ENCODE measurements at regions not wholly inside any gene's neighbourhood (a gene's known extent, or its start where the extent isn't known, plus 50 kb on each side); places are given as distances from the start of the nearest gene placed in this dataset.
"Not testable (repeated sequence)": the region's sequence is repeated elsewhere in the genome, so short reads cannot be mapped to it uniquely, and the experiment has no call there.

DNA sequence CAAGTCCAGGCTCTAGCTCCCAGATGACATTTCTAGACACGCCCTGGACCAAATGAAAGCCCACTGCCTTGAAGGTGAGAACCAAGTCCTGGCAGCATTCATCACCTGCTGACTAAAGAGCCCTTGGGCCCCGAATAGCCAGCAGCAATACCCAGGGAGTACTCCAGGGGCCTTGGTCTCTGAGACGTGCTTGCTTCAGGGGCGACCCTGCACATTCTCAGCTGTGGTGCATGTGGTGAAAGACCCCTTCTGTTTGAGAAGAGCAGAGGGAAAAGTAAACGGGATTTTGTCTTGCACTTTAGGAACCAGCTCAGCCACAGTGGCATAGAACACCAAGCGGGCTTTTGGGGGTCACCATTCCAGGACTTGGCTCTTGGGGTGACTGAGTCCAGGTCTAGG lies 260.5 kb upstream of the MYT1L start:
- no peak for DNase-seq (ENCODE audit: low read depth in 2 of 2)

DNA sequence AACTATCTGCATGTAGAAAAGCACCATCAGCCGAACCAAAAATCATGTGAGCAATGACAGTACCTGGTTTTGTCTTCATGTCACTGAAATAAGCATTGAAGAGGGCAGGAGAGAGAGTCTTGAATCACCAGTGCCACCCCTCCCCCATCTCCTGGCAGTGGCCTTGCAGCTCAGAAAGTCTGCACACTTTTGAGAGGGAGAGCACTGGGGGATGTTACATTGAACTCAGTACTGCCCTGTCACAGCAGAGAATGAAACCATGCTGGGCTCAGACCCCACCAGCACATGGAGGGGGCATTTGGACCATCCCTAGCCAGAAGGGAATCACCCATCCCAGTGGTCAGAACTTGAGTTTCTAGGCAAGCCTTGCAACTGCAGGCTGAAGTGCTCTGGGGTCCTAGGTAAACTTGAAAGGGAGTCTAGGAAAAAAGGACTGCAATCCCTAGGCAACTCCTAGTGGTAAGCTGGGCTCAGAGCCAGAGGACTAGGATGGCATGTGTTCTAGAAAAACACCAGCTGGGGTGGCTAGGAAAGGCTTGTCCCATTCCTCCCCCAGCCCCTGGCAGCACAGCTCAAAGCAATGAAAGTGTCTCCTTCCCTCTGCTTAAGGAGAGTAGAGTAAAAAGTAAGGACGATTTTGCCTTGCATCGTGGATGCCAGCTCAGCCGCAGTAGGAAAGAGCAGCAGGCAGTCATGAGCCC lies 259.9 kb upstream of the MYT1L start:
- no peak for DNase-seq (ENCODE audit: low read depth in 2 of 2)

DNA sequence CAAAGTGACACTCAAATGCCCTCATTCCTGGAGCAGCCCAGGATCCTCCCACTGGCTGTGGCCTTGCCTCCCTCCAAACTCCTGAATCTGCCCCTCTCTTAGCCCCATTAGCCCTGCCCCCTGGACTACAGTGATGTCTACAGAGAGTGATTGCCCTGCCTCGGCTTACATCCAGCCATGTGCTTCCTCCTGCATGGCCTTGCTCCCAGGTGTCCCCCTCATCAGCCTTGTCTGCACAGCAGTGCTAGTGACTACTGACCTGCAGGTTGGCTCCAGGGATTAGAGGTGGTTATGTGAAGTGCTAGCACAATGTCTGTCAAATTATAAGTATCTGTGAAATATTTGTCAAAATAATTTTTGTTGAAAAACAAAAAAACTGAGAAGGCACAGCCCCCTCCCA lies 259.1 kb upstream of the MYT1L start:
- DNase-seq (ENCODE audit: low read depth in 2 of 2), result no peak

DNA sequence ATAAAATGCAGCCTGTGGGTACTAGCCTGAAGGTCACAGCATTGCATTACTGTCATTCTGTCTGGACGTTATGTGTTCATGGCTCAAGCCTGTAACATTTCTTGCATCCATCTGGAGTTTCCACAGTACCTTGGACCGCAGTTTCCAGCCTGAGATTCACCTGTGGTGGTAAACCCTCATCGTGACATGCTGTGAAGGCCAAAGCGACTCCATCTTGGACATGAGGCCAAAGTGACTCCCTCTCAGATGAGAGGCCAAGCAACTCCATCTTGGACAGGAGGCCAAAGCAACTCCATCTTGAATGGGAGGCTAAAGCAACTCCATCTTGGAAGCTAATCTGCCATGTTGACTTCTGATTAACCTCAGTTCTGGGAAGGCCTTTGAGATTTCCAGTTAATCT lies 257.7 kb upstream of the MYT1L start:
- no peak for DNase-seq (ENCODE audit: low read depth in 2 of 2)

DNA sequence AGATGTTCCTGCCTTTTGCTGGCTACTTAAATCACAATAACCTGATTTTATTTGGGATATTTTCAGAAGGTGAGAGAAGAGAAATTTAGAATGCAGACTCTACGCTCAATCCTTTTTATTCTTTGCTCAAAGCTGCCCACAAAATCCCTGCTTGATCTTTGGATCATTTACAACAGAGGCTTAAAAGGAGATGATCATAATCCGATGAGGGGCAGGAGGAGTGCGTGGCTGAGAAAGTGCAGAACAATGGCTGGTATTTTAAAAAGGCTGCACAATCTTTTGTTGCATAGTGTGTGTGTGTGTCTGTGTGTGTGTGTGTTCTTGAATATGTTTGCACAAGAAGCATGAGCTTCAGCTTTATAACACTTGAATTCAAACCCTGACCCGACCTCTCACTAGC lies 256.3 kb upstream of the MYT1L start:
- no peak for DNase-seq (ENCODE audit: low read depth in 2 of 2)

DNA sequence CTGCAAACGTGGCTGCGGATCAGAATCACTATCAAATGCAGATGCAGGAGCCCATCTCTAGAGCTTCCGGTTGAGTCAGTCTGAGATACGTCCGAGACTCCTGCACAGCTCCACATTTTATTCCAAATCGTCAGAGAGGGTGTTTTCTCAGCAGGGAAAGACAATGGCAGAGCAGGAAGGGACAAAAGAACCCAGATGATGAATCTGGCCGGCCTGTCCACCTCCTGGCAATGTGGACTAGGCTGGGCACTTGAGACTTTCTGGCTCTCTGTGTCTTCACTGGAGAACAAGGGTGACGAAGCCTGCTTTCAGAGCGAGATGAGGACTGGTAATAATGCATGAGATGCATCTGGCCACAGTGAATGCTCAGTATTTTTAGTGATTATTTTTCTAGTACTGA lies 255.9 kb upstream of the MYT1L start:
- DNase-seq (ENCODE audit: low read depth in 2 of 2), result no peak

DNA sequence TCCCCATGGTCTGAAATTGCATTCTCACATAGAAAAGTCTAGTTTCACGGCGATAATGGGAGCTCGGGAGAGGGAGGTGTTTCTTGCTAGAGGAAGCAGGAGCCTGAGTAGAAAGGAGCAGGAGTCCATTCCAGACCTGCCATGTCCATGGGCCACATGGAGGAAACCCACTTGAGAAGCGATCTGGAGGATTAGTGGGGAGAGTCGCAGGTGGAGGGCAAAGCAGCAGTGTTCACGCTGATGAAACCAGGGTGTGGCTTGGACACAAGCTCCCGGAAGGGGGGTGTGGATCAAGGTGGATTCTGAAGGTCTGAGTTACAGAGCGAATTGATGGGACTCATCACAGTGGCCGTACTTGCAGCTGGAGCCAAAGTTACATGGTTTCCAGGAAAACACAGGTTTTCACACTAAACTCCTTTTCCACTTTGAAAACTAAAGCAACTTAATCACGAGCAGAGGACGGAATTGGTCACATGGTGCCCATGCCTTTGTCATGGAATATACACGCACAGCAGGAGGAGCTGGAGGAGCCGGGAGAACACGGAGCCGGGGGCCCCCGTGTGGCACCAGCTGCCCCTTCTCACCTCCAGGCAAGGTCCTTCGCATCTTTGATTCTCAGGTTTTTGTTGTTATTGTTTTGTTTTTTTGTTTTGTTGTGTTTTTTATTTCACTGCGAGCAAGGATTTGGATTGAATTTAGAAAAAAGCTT lies 255.1 kb upstream of the MYT1L start:
- no peak for DNase-seq (ENCODE audit: low read depth in 2 of 2)

DNA sequence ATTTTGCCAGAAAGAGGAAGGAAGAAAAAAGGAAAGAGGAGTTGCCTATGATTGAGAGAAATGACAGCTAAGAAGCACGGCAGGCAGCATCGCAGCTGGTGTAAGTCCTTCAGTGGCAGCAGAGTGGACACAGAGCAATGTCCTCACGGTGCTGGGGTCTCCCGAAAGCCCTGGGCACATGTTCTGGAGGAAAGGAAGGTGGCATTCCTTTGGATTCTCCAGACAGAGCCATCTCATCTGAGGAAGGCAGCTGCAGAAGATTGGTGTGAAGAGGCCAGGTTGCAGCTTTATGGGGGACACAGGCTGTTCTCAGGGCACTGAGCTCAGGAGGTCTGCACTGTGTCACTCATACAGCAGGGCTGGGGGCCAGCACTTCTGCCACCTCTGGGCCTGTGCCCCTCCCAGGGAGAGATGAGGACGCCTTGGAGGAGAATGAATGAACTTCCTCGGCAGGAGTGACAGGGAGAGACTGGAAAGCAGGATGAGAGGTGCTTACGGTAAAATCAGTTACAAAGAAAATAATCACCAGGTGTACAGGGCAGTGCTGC lies 252.0 kb upstream of the MYT1L start:
- no peak for DNase-seq (ENCODE audit: low read depth in 2 of 2)

DNA sequence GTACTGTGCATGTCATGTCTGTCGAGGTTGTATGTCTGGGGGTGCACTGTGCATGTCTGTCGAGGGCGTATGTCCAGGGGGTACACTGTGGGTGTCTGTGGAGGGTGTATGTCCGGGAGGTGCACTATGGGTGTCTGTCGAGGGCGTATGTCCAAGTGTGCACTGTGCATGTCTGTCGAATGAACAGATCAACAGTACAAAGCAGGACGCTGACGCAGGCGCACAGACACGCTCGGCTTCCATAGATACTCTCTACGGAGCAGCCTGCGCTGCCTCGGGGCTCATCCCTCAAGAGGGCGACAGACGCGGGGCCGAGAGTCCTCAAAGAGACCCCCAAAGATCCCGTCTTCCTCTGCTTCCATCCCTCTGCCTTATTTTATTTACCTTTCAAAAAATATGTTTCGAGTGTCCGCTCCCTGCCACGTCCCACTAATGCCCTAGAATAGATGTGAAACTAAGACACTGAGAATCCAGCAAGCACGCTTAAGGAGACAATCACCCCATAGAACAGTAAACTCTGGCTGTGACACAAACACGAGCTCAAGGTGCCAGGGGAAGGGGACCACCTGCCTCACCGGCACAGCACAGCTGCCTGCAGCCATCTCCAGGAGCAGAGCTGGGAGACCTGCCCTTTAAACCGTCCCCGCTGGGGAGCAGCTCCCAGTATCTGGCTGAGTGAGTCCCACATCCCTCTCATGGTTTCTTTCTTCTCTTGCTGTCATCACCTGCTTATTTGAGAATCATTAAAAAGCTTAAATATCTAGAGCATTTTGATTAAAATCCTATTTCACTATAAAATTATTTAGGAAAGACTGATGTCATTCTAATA lies 250.5 kb upstream of the MYT1L start:
- no peak for DNase-seq (ENCODE audit: low read depth in 2 of 2)

DNA sequence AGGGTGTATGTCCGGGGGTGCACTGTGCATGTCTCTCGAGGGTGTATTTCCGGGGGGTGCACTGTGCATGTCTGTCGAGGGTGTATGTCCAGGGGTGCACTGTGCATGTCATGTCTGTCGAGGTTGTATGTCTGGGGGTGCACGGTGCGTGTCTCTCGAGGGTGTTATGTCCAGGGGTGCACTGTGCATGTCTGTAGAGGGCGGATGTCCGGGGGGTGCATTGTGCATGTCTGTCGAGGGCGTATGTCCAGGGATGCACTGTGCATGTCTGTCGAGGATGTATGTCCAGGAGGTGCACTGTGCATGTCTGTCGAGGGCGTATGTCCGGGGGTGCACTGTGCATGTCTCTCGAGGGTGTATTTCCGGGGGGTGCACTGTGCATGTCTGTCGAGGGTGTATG lies 249.8 kb upstream of the MYT1L start:
- DNase-seq (ENCODE audit: low read depth in 2 of 2), result not testable (repeated sequence)

DNA sequence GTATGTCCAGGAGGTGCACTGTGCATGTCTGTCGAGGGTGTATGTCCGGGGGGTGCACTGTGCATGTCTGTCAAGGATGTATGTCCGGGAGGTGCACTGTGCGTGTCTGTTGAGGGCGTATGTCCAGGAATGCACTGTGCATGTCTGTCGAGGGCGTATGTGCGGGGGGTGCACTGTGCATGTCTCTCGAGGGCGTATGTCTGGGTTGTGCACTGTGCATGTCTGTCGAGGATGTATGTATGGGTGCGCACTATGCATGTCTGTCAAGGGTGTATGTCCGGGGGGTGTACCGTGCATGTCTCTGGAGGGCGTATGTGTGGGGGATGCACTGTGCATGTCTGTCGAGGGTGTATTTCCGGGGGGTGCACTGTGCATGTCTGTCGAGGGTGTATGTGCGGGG lies 249.3 kb upstream of the MYT1L start:
- DNase-seq (ENCODE audit: low read depth in 2 of 2), result no peak

DNA sequence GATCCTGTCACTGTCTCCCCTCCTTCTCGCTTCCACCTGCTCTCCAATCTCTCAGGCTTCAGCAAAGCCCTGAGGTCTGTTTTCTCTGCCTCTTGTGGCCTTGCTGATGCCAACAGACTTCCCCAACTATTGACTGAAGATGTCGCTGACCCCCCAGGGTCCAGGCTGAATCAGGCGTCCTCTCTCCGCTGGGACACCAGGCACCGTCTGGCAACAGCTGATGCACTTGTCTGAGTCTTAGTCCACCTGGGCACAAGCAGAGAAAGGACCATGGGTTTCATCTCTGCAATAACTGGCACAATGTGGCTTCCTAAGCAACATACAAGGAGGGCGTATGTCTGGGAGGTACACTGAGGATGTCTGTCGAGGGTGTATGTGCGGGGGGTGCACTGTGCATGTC lies 248.7 kb upstream of the MYT1L start:
- DNase-seq (ENCODE audit: low read depth in 2 of 2), result no peak

DNA sequence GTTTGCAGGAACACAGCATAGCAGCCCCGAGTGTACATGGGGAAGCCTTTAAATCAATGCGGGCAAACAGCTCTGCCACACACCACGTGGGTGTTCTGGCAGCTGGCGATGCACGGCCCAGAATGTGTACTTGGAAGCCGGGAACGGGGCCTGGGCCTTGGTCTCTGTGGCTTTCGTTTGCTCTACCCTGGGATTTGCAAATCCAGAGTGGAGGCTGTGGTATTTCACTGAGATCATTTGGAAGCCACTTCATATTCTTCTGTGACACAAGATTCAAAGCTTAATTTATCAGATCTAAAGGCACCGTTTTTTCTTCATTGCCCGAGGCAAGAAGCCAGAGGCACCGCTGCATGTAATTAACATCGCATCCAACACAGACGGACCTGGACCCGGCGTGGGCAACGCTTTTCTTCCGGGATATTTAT lies 246.3 kb upstream of the MYT1L start:
- no peak for DNase-seq (ENCODE audit: low read depth in 2 of 2)

DNA sequence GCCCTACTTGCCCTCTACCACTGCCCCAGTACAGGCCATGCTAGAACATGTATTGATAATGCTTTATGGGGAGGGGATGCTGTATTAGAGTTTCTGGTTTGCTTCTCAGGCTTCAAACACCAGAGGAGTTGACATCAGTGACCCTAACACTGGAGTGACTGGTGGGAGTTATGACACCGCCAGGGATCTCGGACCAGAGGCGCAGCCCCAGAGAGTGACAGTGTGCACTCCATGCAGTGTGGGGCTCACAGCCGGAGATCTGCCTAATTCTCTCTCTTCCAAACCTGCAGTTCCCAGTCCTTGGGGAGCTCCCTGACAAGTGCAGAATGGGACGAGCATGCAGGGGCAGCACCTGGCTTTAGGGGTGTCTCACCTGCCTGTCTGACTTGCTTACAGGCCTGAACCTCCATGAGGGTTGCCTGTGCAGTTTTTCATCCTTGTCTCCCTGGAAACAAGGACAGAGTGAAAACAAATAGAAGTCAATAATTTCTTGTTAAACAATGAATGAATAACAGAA lies 244.9 kb upstream of the MYT1L start:
- no peak for DNase-seq (ENCODE audit: low read depth in 2 of 2)

DNA sequence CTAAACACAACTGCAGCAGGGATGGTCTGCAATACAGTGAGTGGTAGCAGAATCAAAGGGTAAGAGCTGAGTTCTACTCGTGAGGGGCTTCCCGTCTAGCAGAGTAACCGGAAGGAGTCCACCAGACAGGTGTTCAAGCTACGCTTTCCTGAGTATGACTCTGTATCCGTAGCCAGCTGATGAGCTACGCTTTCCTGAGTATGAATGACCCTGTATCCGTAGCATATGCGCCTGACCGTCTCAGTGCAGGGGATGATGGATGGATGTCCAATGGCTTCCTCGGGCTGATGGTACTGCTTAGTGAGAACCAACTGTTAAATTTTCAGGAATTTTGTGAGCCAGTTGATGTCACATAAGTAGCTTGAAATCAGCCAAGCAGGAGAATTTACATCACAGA lies 244.1 kb upstream of the MYT1L start:
- no peak for DNase-seq (ENCODE audit: low read depth in 2 of 2)

DNA sequence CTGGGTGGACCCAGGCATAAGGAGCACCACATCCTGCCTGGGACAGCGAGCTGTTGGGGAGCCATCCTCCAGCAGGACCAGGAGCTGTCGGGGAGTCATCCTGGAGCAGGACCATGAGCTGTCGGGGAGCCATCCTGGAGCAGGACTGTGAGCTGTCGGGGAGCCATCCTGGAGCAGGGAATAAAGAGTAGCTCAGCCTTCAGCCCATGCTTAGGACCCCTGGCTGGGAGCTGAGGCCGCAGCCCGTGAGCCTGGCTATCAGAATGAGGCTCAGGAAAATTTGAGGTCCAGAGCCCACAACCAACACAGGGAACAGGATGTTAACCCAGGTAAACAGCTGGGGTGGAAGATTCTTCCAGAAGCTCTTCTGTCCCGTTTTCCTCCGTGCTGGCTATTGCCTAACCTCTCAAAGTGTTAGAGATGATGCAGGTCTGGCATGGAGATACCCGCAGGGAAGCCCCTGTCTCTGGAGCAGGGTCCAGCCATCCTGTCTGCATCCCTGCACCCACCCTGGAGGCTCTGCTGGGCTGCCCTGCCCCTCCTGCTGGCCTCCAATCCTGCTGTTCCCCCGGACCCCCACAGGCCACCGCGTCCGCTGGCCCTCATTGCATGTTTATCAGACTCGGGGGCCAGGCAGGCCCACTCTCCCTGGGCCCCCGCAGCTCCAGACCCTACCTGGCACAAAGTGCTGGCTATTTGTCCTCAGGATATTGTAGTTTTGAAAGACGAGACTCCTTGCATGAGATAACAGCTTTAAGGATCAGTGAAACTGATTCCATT lies 243.5 kb upstream of the MYT1L start:
- no peak for DNase-seq (ENCODE audit: low read depth in 2 of 2)

DNA sequence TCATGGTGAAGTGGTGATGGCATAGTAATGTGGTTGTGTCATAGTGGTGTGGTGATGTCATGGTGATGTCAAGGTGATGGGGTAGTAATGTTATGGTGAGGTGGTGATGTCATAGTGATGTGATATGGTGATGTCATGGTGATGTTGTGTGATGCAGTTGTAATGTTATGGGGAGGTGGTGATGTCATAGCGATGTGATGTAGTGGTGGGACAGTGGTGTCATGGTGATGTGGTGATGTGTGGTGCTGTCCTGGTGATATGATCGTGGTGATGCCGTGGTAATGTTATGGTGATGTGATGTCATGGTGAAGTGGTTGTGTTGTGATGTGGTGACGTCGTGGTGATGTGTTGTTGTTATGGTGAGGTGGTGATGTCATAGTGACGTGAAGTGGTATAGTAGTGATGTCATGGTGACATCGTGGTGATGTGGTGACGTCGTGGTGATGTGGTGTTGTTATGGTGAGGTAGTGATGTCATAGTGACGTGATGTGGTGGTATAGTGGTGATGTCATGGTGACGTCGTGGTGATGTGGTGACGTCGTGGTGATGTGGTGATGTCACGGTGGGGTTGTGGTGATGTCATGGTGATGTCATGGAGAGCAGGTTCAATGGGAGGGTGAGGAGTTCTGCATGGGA lies 242.7 kb upstream of the MYT1L start:
- no peak for DNase-seq (ENCODE audit: low read depth in 2 of 2)

DNA sequence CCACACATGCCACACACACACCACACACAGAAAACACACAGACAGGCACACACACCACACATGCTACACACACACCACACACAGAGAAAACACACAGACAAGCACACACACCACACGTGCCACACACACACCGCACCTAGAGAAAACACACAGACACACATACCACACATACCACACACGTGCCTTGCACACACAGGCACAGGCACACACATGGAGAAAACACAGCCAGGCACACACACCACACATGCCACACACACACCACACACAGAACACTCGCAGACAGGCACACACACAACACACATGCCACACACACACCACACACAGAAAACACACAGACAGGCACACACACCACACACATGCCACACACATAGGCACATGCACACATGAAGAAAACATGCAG lies 242.1 kb upstream of the MYT1L start:
- DNase-seq (ENCODE audit: low read depth in 2 of 2), result no peak

DNA sequence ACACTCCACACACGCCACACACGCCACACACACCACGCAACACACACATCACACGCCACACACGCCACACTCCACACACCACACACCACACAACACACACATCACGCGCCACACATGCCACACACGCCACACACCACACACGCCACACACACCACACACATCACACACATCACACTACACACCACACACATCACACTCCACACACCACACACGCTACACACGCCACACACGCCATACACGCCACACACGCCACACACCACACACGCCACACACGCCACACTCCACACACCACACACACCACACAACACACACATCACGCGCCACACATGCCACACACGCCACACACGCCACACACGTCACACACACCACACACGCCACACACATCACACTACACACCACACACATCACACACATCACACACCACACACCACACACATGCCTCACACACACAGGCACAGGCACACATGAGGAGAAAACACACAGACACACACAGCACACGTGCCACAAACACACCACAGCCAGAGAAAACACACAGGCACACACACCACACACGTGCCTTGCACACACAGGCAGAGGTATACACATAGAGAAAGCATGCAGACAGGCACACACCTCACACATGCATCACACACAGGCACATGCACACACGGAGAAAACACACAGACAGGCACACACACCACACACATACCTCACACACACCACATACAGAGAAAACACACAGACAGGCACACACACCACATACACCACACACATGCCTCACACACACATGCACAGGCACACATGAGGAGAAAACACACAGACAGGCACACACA lies 241.5 kb upstream of the MYT1L start:
- no peak for DNase-seq (ENCODE audit: low read depth in 2 of 2)
